MM.1S (cell line): ENCODE measurements at regions not wholly inside any gene's neighbourhood (a gene's known extent, or its start where the extent isn't known, plus 50 kb on each side); places are given as distances from the start of the nearest gene placed in this dataset.
"Not testable (repeated sequence)": the region's sequence is repeated elsewhere in the genome, so short reads cannot be mapped to it uniquely, and the experiment has no call there.

Source experiments
- DNase-seq: peaks from one replicate; pipeline ENCODE4 v3.0.0-alpha.2; 2015
- H2AFZ ChIP-seq: fragments of 300-600 bp; sonication (generic); 2 replicates; pipeline ENCODE4 v1.6.0; 2016; ENCODE audit warnings: antibody characterized with exemption, low read length
- H3F3A ChIP-seq: fragments of 300-600 bp; sonication (generic); 2 replicates; pipeline ENCODE4 v1.6.1; 2016; ENCODE audit warnings: mild to moderate bottlenecking, antibody characterized with exemption, low read length, moderate library complexity, mixed read lengths; ENCODE audit not compliant: insufficient read depth
- H3K27ac ChIP-seq: fragments of 300-600 bp; sonication (generic); 2 replicates; pipeline ENCODE4 v1.5.1; 2016; ENCODE audit warnings: mild to moderate bottlenecking, low read length
- H3K27me3 ChIP-seq: fragments of 300-600 bp; sonication (generic); replicated peaks from 2 replicates; pipeline ENCODE4 v1.6.0; 2016; ENCODE audit warnings: low read length; ENCODE audit not compliant: insufficient read depth
- H3K36me3 ChIP-seq: fragments of 300-600 bp; sonication (generic); replicated peaks from 2 replicates; pipeline ENCODE4 v1.6.1; 2016; ENCODE audit warnings: mild to moderate bottlenecking, low read length, mixed read lengths; ENCODE audit not compliant: insufficient read depth
- H3K4me1 ChIP-seq: fragments of 300-600 bp; sonication (generic); 2 replicates; pipeline ENCODE4 v1.6.1; 2016; ENCODE audit warnings: low read length, mixed read lengths
- H3K4me2 ChIP-seq: fragments of 300-600 bp; sonication (generic); 2 replicates; pipeline ENCODE4 v1.6.0; 2016; ENCODE audit warnings: low read depth, low read length
- H3K4me3 ChIP-seq: fragments of 300-600 bp; sonication (generic); 2 replicates; pipeline ENCODE4 v1.5.1; 2016; ENCODE audit warnings: low read length, mixed read lengths
- H3K79me2 ChIP-seq: fragments of 300-600 bp; sonication (generic); 2 replicates; pipeline ENCODE4 v1.6.1; 2016; ENCODE audit warnings: mixed run types, low read length, mixed read lengths
- H3K9ac ChIP-seq: fragments of 300-600 bp; sonication (generic); 2 replicates; pipeline ENCODE4 v1.6.1; 2016; ENCODE audit warnings: low read length, mixed read lengths
- H3K9me2 ChIP-seq: fragments of 300-600 bp; sonication (generic); replicated peaks from 2 replicates; pipeline ENCODE4 v1.6.1; 2016; ENCODE audit warnings: mild to moderate bottlenecking, low read length, mixed read lengths; ENCODE audit not compliant: insufficient read depth
- H3K9me3 ChIP-seq: fragments of 300-600 bp; sonication (generic); replicated peaks from 2 replicates; pipeline ENCODE4 v1.6.1; 2016; ENCODE audit warnings: mild to moderate bottlenecking, low read length, mixed read lengths; ENCODE audit not compliant: insufficient read depth
- H4K20me1 ChIP-seq: fragments of 300-600 bp; sonication (generic); 2 replicates; pipeline ENCODE4 v1.6.1; 2016; ENCODE audit warnings: mild to moderate bottlenecking, low read length, moderate library complexity, mixed read lengths; ENCODE audit not compliant: insufficient read depth
- CTCF ChIP-seq: fragments of 300-600 bp; sonication (generic); IDR thresholded peaks from 2 replicates; pipeline ENCODE4 v1.5.1; 2016; ENCODE audit warnings: antibody characterized with exemption, low read length, mixed read lengths
- EZH2 ChIP-seq: fragments of 300-600 bp; sonication (generic); optimal IDR thresholded peaks from 2 replicates; pipeline ENCODE3; 2017; ENCODE audit warnings: low read depth, mild to moderate bottlenecking, antibody characterized with exemption, low read length, mixed read lengths
- EZH2phosphoT487 ChIP-seq: fragments of 300-600 bp; sonication (generic); IDR thresholded peaks from 2 replicates; pipeline ENCODE4 v1.6.1; 2018; ENCODE audit warnings: antibody characterized with exemption, low read length

DNA sequence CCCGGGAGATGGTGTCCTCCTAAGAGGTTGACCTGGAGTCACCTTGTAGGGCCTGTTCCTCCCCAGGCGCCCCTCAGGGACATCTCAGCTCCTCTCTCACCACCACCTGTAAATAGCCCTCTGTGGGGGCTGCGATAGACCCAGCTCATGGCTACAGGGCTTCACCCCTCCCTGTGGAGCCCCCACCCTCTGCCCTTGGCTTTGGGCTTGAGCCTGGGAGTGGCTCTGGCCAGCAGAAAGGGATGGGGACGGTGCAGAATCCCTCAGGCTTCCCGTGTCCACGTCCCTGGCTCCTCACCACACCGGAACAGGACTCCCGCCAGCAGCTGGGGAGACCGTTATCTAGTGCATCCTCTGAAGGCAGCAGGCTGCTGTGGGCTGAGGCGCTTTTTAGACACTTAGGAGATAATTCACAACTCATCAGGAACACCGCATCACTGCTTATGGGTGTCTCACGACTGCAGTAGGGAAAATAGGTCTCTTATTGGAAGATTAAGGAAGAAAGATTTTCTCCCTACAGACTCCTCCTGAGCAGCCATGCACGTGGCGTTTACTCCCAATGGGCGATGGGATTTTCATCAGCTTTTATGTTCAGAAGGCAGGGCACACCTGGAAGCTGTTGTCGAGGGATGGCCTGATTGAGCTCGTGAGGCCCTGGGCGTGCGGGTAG lies 253.1 kb downstream of the ADGRD1 start:
- not testable (repeated sequence) for H3K79me2 ChIP-seq, H2AFZ ChIP-seq, H3K27ac ChIP-seq, H3K4me2 ChIP-seq, H4K20me1 ChIP-seq, H3F3A ChIP-seq, DNase-seq, H3K36me3 ChIP-seq, H3K9ac ChIP-seq, H3K9me2 ChIP-seq, H3K27me3 ChIP-seq, H3K9me3 ChIP-seq, H3K4me1 ChIP-seq, H3K4me3 ChIP-seq

GRCh38 chr12:131207300-131207660 lies 253.6 kb downstream of the ADGRD1 start:
- H3K27ac ChIP-seq, H3K4me2 ChIP-seq: not testable (repeated sequence)

DNA sequence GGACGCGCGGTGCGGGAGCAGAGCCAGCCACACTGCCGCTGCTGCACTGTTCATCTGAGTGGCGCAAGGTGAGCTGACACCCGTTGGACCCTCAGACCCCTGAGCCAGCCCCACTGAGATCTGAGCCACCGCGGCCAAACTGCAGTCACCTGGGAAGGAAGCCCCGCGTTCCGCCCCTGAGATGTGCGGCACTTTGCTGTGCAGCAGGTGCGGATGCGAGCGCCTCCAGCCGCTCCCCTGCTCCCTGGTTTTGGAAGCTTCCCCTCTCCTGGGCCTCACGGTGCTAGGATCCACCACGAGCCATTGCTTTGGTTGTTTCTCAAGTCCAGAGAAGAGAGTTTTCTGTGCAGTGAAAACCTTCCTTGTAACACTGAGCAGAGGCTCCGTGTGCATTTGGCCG lies 254.1 kb downstream of the ADGRD1 start:
- not testable (repeated sequence) for H3K79me2 ChIP-seq, H3K27me3 ChIP-seq, H4K20me1 ChIP-seq, H3K9me3 ChIP-seq, H2AFZ ChIP-seq, H3K4me1 ChIP-seq, H3K36me3 ChIP-seq, H3F3A ChIP-seq, H3K9me2 ChIP-seq, H3K27ac ChIP-seq, DNase-seq, H3K9ac ChIP-seq, H3K4me2 ChIP-seq, H3K4me3 ChIP-seq

More at GRCh38 chr12:131207300-131207660, 253.6 kb downstream of the ADGRD1 start:
- not testable (repeated sequence) for H3K9me3 ChIP-seq, H3K36me3 ChIP-seq, H2AFZ ChIP-seq, H3F3A ChIP-seq, H3K27me3 ChIP-seq, H3K4me1 ChIP-seq, H3K79me2 ChIP-seq, H3K4me3 ChIP-seq, H3K9me2 ChIP-seq, H4K20me1 ChIP-seq, DNase-seq, H3K9ac ChIP-seq

DNA sequence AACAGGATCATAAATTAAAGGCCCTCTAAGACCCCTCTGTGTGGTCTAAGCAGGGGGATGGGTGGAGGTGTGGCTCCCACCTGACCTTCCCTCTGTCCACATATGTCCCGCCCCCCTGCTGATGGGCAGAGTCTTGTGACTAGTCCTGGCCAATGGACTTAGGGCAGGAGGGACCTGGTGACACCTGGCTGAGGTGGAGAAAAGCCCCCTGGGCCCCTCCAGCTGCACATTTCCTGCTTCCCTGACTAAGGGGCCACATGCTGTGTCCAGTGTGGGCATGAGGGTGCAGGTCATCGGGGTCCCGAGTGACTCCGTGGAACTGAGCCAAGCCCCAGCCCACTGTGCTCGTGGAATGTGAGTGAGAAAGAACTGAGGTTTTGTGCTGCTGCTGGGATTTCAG lies 254.7 kb downstream of the ADGRD1 start:
- no peak overlapping the region for H3K4me2 ChIP-seq
- no peaks in the 10 kb centered on the region for H3K9me2 ChIP-seq
- no peaks in the 10 kb centered on the region for H3F3A ChIP-seq
- H2AFZ ChIP-seq: no peak overlapping the region
- no peaks in the 10 kb centered on the region for H3K4me1 ChIP-seq
- no peaks in the 10 kb centered on the region for H3K27me3 ChIP-seq
- H3K36me3 ChIP-seq: no peaks in the 10 kb centered on the region
- no peak overlapping the region for H3K27ac ChIP-seq
- H3K9ac ChIP-seq: no peak overlapping the region
- no peak for DNase-seq
- no peaks in the 10 kb centered on the region for H4K20me1 ChIP-seq
- no peaks in the 10 kb centered on the region for H3K79me2 ChIP-seq
- no peaks in the 10 kb centered on the region for H3K9me3 ChIP-seq
- TF ChIP-seq EZH2phosphoT487 (no peak), CTCF (no peak), EZH2 (no peak)
- no peak overlapping the region for H3K4me3 ChIP-seq
